Transverse colon (tissue), 4 donors: ENCODE measurements at regions not wholly inside any gene's neighbourhood (a gene's known extent, or its start where the extent isn't known, plus 50 kb on each side); places are given as distances from the start of the nearest gene placed in this dataset.

ENCODE experiments used
- DNase-seq: peaks from one replicate; pipeline ENCODE4 v3.0.0-alpha.2; 2019
- H3K27ac ChIP-seq, 4 donors: fragments of 200-600 bp; sonication (generic); 2 replicates each; pipeline ENCODE4 v1.5.1; 2016 to 2018; ENCODE audit warnings: inconsistent platforms in 4 of 4
- H3K27me3 ChIP-seq: fragments of 200-600 bp; sonication (generic); 2 replicates; pipeline ENCODE4 v1.5.1; 2017; ENCODE audit warnings: inconsistent platforms
- H3K36me3 ChIP-seq, 4 donors: fragments of 200-600 bp; sonication (generic); 2 replicates each; pipeline ENCODE4 v1.5.1; 2017 to 2019; ENCODE audit warnings: inconsistent platforms in 4 of 4
- H3K4me1 ChIP-seq, 4 donors: fragments of 200-600 bp; sonication (generic); 2 replicates each; pipeline ENCODE4 v1.5.1; 2017 to 2020; ENCODE audit warnings: inconsistent platforms in 4 of 4
- H3K4me3 ChIP-seq, 4 donors: fragments of 200-600 bp; sonication (generic); 1 replicate in 1 of 4; 2 replicates in 3 of 4; pipeline versions ENCODE4 v1.5.1 to v1.6.1; 2017 to 2019; ENCODE audit warnings: inconsistent platforms in 4 of 4
- H3K9me3 ChIP-seq, 2 donors: fragments of 200-600 bp; sonication (generic); 2 replicates each; pipeline ENCODE4 v1.5.1; 2017 to 2019; ENCODE audit warnings: inconsistent platforms in 2 of 2
- CTCF ChIP-seq, 5 experiments: fragments of 200-600 bp in 3 of 5; fragments of 450-650 bp in 2 of 5; sonication (generic) in 3 of 5; IDR thresholded peaks; 1 replicate in 2 of 5; 2 replicates in 3 of 5; pipeline ENCODE4 v1.5.1; 2016 to 2017; ENCODE audit warnings: antibody characterized with exemption in 5 of 5, inconsistent platforms in 3 of 5, mild to moderate bottlenecking in 2 of 5, moderate library complexity in 1 of 5
- EP300 ChIP-seq: sonication (generic); formaldehyde crosslinking; IDR thresholded peaks from one replicate; pipeline ENCODE4 v1.6.1; 2017; ENCODE audit warnings: antibody characterized with exemption, low read depth
- POLR2A ChIP-seq: fragments of 450-650 bp; IDR thresholded peaks from one replicate; pipeline ENCODE4 v1.6.1; 2016; ENCODE audit warnings: antibody characterized with exemption, mild to moderate bottlenecking, moderate library complexity
- POLR2AphosphoS5 ChIP-seq, 3 donors: sonication (generic); formaldehyde crosslinking; IDR thresholded peaks; one replicate each; pipeline ENCODE4 v1.6.1; 2016; ENCODE audit warnings: antibody characterized with exemption in 3 of 3
- WGBS, 2 donors: methylation state at CpG; one replicate each; pipeline ENCODE4 v1.1.5; 2018; ENCODE audit warnings: low coverage in 1 of 2; 5-methylcytosine and 5-hydroxymethylcytosine counted together
- in situ Hi-C, 4 donors: fragments of 200-750 bp; cut with MboI; loops; one replicate each; pipeline versions ENCODE4 v1.15.0 to v1.15.1; 2017; ENCODE audit warnings: low sequenced_read_pairs in 3 of 4, low pct_ligation_motif_present in 1 of 4, low pct_unique_long_range_greater_than_20kb in 1 of 4
- intact Hi-C: fragments of 100-400 bp; cut with DNase I; formaldehyde crosslinking; loops from one replicate; pipeline ENCODE4 v1.15.1; 2023; ENCODE audit warnings: low total_unique reads

- no peak overlapping the region for H3K27ac ChIP-seq
- in situ Hi-C loops = no loop called here
- no peak for DNase-seq
- TF ChIP-seq POLR2AphosphoS5 (IDR thresholded peaks at IDR 0.05) (no peak), POLR2A (no peak), CTCF (IDR thresholded peaks at IDR 0.05) (no peak), EP300 (no peak)
- intact Hi-C loops = no loop called here
- H3K9me3 ChIP-seq = peaks cover 11 to 14% of the 10 kb centered on the region in 2 donors
- H3K4me3 ChIP-seq = no peak overlapping the region
- no peaks in the 10 kb centered on the region for H3K36me3 ChIP-seq
- no peaks in the 10 kb centered on the region for H3K27me3 ChIP-seq
- no peaks in the 10 kb centered on the region for H3K4me1 ChIP-seq
These were observed 105.0 kb upstream of the FOXN3 start for GRCh38 chr14:89521988-89522387.

- in situ Hi-C loops = no loop called here
- TF ChIP-seq CTCF (IDR thresholded peaks at IDR 0.05) (no peak), POLR2A (no peak), EP300 (no peak), POLR2AphosphoS5 (IDR thresholded peaks at IDR 0.05) (no peak)
- no peaks in the 10 kb centered on the region for H3K4me1 ChIP-seq
- intact Hi-C loops = no loop called here
- 96 to 99% methylated on average over 9 to 10 of the region's 10 CpGs for WGBS, 2 donors
- H3K27me3 ChIP-seq = no peaks in the 10 kb centered on the region
- no peak overlapping the region for H3K27ac ChIP-seq
- H3K9me3 ChIP-seq = peaks cover 7 to 11% of the 10 kb centered on the region in 2 donors
- no peak for DNase-seq
- H3K36me3 ChIP-seq = no peaks in the 10 kb centered on the region
- H3K4me3 ChIP-seq = no peak overlapping the region
These were observed 102.0 kb upstream of the FOXN3 start for GRCh38 chr14:89519040-89519439.

GRCh38 chr14:89516173-89516572, 99.1 kb upstream of the FOXN3 start:
- no peak for TF ChIP-seq POLR2A
- TF ChIP-seq EP300 = no peak
- TF ChIP-seq CTCF (IDR thresholded peaks at IDR 0.05) = no peak
- TF ChIP-seq POLR2AphosphoS5 (IDR thresholded peaks at IDR 0.05) = no peak
- in situ Hi-C loops (no loop called here), intact Hi-C loops (no loop called here)
- no peak overlapping the region for H3K27ac ChIP-seq
- H3K9me3 ChIP-seq = no peaks in the 10 kb centered on the region
- no peak overlapping the region for H3K4me3 ChIP-seq
- H3K27me3 ChIP-seq = no peaks in the 10 kb centered on the region
- no peaks in the 10 kb centered on the region for H3K4me1 ChIP-seq
- H3K36me3 ChIP-seq = no peaks in the 10 kb centered on the region
- no peak for DNase-seq
- WGBS, 2 donors = 86 to 92% methylated on average over 3 to 5 of the region's 5 CpGs

- in situ Hi-C loops (no loop called here), intact Hi-C loops (no loop called here)
- Histone ChIP-seq H3K4me1 (no peaks in the 10 kb centered on the region), H3K4me3 (no peak overlapping the region), H3K27ac (no peak overlapping the region), H3K9me3 (no peaks in the 10 kb centered on the region), H3K36me3 (no peaks in the 10 kb centered on the region), H3K27me3 (no peaks in the 10 kb centered on the region)
- 88 to 94% methylated on average over 10 to 11 of the region's 11 CpGs for WGBS, 2 donors
- DNase-seq = no peak
- TF ChIP-seq POLR2AphosphoS5 (IDR thresholded peaks at IDR 0.05) (no peak), CTCF (IDR thresholded peaks at IDR 0.05) (no peak), EP300 (no peak), POLR2A (no peak)
These were observed 97.6 kb upstream of the FOXN3 start for GRCh38 chr14:89514601-89515000.
